Ishikawa (cell line): ENCODE measurements at regions not wholly inside any gene's neighbourhood (a gene's known extent, or its start where the extent isn't known, plus 50 kb on each side); places are given as distances from the start of the nearest gene placed in this dataset.

ENCODE experiments used
- CEBPB ChIP-seq: IDR thresholded peaks from 2 replicates; pipeline ENCODE4 v1.6.1; 2012
- CREB1 ChIP-seq: IDR thresholded peaks from 2 replicates; pipeline ENCODE4 v1.6.1; 2012; ENCODE audit warnings: low read depth
- EGR1 ChIP-seq: IDR thresholded peaks from 2 replicates; pipeline ENCODE4 v1.6.1; 2012
- EP300 ChIP-seq: IDR thresholded peaks from 2 replicates; pipeline ENCODE4 v1.6.1; 2012; ENCODE audit warnings: borderline replicate concordance
- FOXM1 ChIP-seq: IDR thresholded peaks from 2 replicates; pipeline ENCODE4 v1.6.1; 2012; ENCODE audit warnings: low read depth, borderline replicate concordance
- NFIC ChIP-seq: IDR thresholded peaks from 2 replicates; pipeline ENCODE4 v1.6.1; 2012
- RAD21 ChIP-seq: IDR thresholded peaks from 2 replicates; pipeline ENCODE4 v1.6.1; 2012; ENCODE audit warnings: low read depth
- TAF1 ChIP-seq: IDR thresholded peaks from 2 replicates; pipeline ENCODE4 v1.6.1; 2012; ENCODE audit warnings: low read depth, mild to moderate bottlenecking
- TCF12 ChIP-seq: IDR thresholded peaks from 2 replicates; pipeline ENCODE4 v1.6.1; 2012; ENCODE audit warnings: low read depth
- TEAD4 ChIP-seq: IDR thresholded peaks from 2 replicates; pipeline ENCODE4 v1.6.1; 2012
- YY1 ChIP-seq: IDR thresholded peaks from 2 replicates; pipeline ENCODE4 v1.6.1; 2012; ENCODE audit warnings: low read depth
- ZBTB7A ChIP-seq: IDR thresholded peaks from 2 replicates; pipeline ENCODE4 v1.6.1; 2012; ENCODE audit warnings: low read depth
- TF ChIP-seq, protein P1 (sequence below): IDR thresholded peaks from 2 replicates; pipeline ENCODE4 v1.6.1; 2012
- TF ChIP-seq, protein P2 (sequence below): IDR thresholded peaks from 2 replicates; pipeline ENCODE4 v1.6.1; 2012; ENCODE audit warnings: low read depth, mild to moderate bottlenecking
- TF ChIP-seq, protein P3 (sequence below): IDR thresholded peaks from 2 replicates; pipeline ENCODE4 v1.6.1; 2012

DNA sequence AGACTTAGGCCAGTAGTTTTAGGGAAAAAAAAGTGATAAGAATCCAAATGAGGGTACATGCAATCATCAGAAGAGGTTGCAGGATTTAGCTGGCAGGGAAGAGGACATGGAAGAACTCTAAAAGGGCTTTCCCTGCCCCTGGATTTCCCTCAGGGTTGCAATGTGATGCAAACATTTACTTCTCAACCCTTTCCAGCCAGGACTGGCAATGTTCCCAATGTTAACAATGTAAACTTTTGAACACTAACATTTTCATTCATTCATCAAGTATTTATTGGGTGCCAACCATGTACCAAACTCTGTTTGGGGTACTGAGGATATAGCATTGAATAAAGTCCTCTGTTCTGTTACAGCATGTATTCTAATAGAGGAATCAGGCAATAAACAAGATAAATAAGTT, 349.4 kb upstream of the LRRC3B start:
- no peak for TF ChIP-seq CEBPB
- TF ChIP-seq RAD21, result no peak
- TF ChIP-seq EP300, result no peak
- TF ChIP-seq EGR1, result no peak
- TF ChIP-seq CREB1, result no peak
- TF ChIP-seq ZBTB7A, result no peak
- TF ChIP-seq YY1, result no peak
- TF ChIP-seq, protein P1, sequence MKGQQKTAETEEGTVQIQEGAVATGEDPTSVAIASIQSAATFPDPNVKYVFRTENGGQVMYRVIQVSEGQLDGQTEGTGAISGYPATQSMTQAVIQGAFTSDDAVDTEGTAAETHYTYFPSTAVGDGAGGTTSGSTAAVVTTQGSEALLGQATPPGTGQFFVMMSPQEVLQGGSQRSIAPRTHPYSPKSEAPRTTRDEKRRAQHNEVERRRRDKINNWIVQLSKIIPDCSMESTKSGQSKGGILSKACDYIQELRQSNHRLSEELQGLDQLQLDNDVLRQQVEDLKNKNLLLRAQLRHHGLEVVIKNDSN, result no peak
- no peak for TF ChIP-seq NFIC
- TF ChIP-seq TEAD4, result no peak
- no peak for TF ChIP-seq TAF1
- TF ChIP-seq TCF12, result no peak
- TF ChIP-seq, protein P2, sequence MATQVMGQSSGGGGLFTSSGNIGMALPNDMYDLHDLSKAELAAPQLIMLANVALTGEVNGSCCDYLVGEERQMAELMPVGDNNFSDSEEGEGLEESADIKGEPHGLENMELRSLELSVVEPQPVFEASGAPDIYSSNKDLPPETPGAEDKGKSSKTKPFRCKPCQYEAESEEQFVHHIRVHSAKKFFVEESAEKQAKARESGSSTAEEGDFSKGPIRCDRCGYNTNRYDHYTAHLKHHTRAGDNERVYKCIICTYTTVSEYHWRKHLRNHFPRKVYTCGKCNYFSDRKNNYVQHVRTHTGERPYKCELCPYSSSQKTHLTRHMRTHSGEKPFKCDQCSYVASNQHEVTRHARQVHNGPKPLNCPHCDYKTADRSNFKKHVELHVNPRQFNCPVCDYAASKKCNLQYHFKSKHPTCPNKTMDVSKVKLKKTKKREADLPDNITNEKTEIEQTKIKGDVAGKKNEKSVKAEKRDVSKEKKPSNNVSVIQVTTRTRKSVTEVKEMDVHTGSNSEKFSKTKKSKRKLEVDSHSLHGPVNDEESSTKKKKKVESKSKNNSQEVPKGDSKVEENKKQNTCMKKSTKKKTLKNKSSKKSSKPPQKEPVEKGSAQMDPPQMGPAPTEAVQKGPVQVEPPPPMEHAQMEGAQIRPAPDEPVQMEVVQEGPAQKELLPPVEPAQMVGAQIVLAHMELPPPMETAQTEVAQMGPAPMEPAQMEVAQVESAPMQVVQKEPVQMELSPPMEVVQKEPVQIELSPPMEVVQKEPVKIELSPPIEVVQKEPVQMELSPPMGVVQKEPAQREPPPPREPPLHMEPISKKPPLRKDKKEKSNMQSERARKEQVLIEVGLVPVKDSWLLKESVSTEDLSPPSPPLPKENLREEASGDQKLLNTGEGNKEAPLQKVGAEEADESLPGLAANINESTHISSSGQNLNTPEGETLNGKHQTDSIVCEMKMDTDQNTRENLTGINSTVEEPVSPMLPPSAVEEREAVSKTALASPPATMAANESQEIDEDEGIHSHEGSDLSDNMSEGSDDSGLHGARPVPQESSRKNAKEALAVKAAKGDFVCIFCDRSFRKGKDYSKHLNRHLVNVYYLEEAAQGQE, result no peak

DNA sequence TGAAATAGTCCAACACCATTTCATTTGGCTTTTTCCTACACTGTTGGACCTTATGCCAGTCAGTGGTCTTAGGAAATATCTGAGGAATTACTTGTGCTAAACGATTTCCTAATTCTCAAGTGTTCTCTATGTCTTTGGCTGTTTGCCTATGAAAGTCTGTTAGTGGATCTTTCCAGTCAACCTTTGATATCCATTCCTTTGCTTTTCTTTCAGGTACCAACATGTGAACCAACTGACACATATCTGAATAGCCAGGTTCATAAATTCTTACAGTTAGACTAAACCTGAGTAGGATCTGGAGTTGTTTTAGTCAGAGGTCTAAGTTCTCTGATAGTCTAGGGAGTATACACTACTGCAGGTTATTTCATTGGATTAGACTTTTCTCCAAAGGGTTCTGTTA, 343.5 kb upstream of the LRRC3B start:
- TF ChIP-seq YY1 (no peak), EGR1 (no peak), NFIC (no peak), TCF12 (no peak), CREB1 (no peak), FOXM1 (no peak), TAF1 (no peak)
- TF ChIP-seq, protein P2, result no peak
- TF ChIP-seq, protein P3, sequence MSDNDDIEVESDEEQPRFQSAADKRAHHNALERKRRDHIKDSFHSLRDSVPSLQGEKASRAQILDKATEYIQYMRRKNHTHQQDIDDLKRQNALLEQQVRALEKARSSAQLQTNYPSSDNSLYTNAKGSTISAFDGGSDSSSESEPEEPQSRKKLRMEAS, result no peak

DNA sequence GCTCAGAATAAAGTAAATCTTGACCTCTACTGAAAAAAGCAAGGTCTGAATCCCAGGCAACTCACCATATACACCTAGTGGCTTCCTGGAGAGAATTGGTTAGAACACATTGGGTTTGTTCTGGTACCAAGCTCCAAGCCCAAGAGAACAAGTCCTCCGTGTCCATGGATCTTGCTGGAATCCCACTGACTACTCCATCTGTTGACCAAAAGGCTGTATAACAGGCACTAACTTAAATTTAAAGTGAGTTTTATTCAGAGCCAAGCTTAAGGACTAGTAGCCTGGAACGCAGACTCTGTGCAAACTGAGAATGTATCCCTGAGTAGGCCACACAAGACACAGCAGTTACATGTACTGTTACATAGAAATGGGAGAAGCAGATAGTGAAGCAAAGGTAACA, 342.1 kb upstream of the LRRC3B start:
- TF ChIP-seq TAF1 (no peak), FOXM1 (no peak), TCF12 (no peak)

DNA sequence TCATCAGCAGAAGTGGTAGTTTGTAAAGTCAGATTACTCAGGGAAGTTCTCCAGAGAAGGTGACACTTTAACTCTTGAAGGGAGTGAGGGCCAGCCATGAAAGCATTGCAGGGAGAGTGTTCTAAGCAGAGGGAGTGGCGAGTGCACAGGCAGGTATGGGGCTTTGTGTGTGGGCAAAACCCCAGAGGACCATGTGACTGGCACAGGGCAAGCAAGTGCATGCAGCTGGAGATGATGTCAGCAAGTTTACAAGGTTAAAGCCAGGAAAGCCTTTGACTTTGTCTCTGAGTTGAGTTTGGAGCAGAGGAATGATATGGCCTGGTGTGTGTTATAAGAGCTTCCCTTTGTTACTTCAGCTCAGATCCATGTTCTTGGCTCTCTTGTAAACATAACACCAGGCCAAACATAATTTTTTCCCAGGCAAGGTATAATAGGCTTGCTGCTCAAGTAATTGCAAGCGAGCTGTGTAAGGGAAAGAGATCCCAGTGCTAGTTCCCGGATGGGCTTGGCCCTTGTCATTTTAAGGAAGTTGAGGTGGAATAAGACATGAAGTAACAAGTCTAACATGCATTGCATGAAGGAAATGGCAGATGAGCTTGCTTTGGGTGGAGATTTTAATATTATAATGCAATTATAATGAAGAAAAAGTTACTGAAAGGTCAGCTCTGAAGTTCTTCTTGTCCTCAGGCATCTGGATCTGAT, 341.1 kb upstream of the LRRC3B start:
- TF ChIP-seq TAF1, result no peak
- no peak for TF ChIP-seq CEBPB
- TF ChIP-seq NFIC, result no peak
- TF ChIP-seq CREB1, result no peak
- no peak for TF ChIP-seq EP300
- TF ChIP-seq EGR1, result no peak
- TF ChIP-seq ZBTB7A, result no peak
- TF ChIP-seq, protein P3, result no peak
- TF ChIP-seq YY1, result no peak
- TF ChIP-seq RAD21, result no peak
- TF ChIP-seq, protein P2, result no peak
- TF ChIP-seq FOXM1, result no peak
- TF ChIP-seq, protein P1, result no peak
- TF ChIP-seq TCF12, result no peak
- no peak for TF ChIP-seq TEAD4

DNA sequence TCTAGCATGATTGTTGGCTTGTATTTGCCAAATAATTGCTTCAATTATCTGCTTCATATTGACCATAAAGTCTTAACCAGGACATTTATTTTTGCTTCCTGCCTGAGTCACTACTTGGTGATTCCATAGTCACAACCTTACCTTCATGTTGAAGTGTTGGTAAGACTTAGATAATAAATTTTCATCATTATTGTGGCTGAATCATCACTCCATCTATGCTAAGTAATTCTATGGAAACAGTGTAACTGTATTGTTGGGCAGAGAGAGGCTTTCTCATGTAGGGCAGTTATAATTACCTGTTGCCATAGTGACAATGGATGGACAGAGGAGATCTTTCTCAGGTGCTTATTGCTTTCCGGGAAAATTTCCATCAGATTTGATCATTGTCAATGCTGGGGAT, 330.7 kb upstream of the LRRC3B start:
- no peak for TF ChIP-seq FOXM1
- TF ChIP-seq, protein P2, result no peak
- no peak for TF ChIP-seq EGR1
- TF ChIP-seq YY1, result no peak
- no peak for TF ChIP-seq TEAD4
- no peak for TF ChIP-seq TAF1
- no peak for TF ChIP-seq NFIC
- no peak for TF ChIP-seq RAD21
